ENCODE measurements at regions not wholly inside any gene's neighbourhood (a gene's known extent, or its start where the extent isn't known, plus 50 kb on each side); places are given as distances from the start of the nearest gene placed in this dataset.

DNA sequence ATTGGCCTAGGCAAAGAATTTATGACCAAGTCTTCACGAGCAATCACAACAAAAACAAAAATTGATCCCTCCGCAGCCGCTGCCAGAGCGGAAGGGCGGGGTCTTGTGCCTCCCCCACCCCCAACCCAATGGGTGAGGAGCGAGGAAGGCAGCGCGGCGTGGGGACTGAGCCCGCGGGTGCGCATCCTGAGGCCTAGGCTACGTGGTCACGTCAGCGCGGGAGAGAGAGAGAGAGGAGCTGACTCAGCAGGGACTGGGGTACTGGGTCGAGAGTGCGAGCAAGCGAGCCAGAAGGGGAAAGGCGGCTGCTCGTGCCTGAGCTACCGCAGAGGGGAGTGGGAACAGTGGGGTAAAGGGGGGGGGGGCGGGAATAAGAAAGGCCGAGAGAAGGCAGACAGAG, 90.1 kb upstream of the FERMT1 start:
- TF ChIP-seq, protein P1, sequence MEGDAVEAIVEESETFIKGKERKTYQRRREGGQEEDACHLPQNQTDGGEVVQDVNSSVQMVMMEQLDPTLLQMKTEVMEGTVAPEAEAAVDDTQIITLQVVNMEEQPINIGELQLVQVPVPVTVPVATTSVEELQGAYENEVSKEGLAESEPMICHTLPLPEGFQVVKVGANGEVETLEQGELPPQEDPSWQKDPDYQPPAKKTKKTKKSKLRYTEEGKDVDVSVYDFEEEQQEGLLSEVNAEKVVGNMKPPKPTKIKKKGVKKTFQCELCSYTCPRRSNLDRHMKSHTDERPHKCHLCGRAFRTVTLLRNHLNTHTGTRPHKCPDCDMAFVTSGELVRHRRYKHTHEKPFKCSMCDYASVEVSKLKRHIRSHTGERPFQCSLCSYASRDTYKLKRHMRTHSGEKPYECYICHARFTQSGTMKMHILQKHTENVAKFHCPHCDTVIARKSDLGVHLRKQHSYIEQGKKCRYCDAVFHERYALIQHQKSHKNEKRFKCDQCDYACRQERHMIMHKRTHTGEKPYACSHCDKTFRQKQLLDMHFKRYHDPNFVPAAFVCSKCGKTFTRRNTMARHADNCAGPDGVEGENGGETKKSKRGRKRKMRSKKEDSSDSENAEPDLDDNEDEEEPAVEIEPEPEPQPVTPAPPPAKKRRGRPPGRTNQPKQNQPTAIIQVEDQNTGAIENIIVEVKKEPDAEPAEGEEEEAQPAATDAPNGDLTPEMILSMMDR (CRISPR knock-in tag; IDR thresholded peaks at IDR 0.05) = no peak
- TF ChIP-seq ZNF776 (CRISPR knock-in tag; IDR thresholded peaks at IDR 0.05) (no peak), SMARCE1 (IDR thresholded peaks at IDR 0.05; ENCODE audit: borderline replicate concordance) (no peak), ZNF121 (CRISPR knock-in tag; IDR thresholded peaks at IDR 0.05) (no peak), EZH2 (conservative IDR thresholded peaks at IDR 0.05; ENCODE audit: low read depth, low read length) (no peak), GZF1 (CRISPR knock-in tag; IDR thresholded peaks at IDR 0.05) (no peak), STAT5B (CRISPR knock-in tag; IDR thresholded peaks at IDR 0.05) (no peak)
- TF ChIP-seq, protein P2, sequence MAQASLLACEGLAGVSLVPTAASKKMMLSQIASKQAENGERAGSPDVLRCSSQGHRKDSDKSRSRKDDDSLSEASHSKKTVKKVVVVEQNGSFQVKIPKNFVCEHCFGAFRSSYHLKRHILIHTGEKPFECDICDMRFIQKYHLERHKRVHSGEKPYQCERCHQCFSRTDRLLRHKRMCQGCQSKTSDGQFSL (CRISPR knock-in tag; IDR thresholded peaks at IDR 0.05) = no peak
